Endothelial cell of umbilical vein (primary cell): ENCODE measurements at regions not wholly inside any gene's neighbourhood (a gene's known extent, or its start where the extent isn't known, plus 50 kb on each side); places are given as distances from the start of the nearest gene placed in this dataset.

Experiments used
- BruUV-seq: library from RNA; stranded (reverse); fragments of 400-500 nt; replicated peaks from 2 replicates; lab custom pipeline; 2021; lab: Mats Ljungman, UMichigan
- CTCF ChIA-PET: fragments of 300-600, 350-600 bp; sonication (Branson Sonifier 250); formaldehyde crosslinking; loops from one replicate; lab custom pipeline; 2021; ENCODE audit warnings: antibody characterized with exemption, inconsistent platforms; lab: Charles Lee
- POLR2A ChIA-PET: fragments of 300-600, 350-600 bp; sonication (Branson Sonifier 250); formaldehyde crosslinking; loops from one replicate; lab custom pipeline; 2021; ENCODE audit warnings: antibody characterized with exemption, inconsistent platforms; lab: Charles Lee
- DNase-seq: peaks from one replicate; pipeline ENCODE4 v3.0.0-alpha.2; 2011; ENCODE audit warnings: low read depth, low spot score
- FAIRE-seq: peaks from 2 replicates; lab custom pipeline; 2011; peaks lifted over from hg19 to GRCh38; lab: Jason Lieb, UNC
- H2AFZ ChIP-seq: 2 replicates; pipeline ENCODE4 v1.6.0; 2012; ENCODE audit warnings: low read depth, low read length, control low read depth, inconsistent platforms
- H3K27ac ChIP-seq: 2 replicates; pipeline ENCODE4 v1.5.1; 2011; ENCODE audit warnings: low read depth, mild to moderate bottlenecking, control low read depth, low read length, moderate library complexity; ENCODE audit not compliant: insufficient read depth
- H3K27me3 ChIP-seq, 2 experiments: 2 replicates each; pipeline versions ENCODE4 v1.6.0 to v1.6.1; 2011; ENCODE audit warnings: low read length in 2 of 2, mixed read lengths in 1 of 2; ENCODE audit not compliant: control insufficient read depth in 2 of 2, insufficient read depth in 2 of 2
- H3K36me3 ChIP-seq, 2 experiments: 2 replicates in 1 of 2; 3 replicates in 1 of 2; pipeline ENCODE4 v1.5.1; 2011; ENCODE audit warnings: low read length in 2 of 2, mild to moderate bottlenecking in 1 of 2, moderate library complexity in 1 of 2; ENCODE audit not compliant: control insufficient read depth in 2 of 2, insufficient read depth in 2 of 2; ENCODE audit errors: extremely low read depth in 1 of 2
- H3K4me1 ChIP-seq: 3 replicates; pipeline ENCODE4 v1.5.1; 2011; ENCODE audit warnings: mild to moderate bottlenecking, low read length; ENCODE audit not compliant: control insufficient read depth, insufficient read depth; ENCODE audit errors: extremely low read depth
- H3K4me2 ChIP-seq: 2 replicates; pipeline ENCODE4 v1.6.1; 2011; ENCODE audit warnings: low read length, control low read depth, mixed read lengths; ENCODE audit not compliant: insufficient read depth
- H3K4me3 ChIP-seq, 3 experiments: fragments of 200-600 bp in 1 of 3; sonication (generic), shearing (Covaris generic) in 1 of 3; replicated peaks in 1 of 3; 2 replicates each; pipeline ENCODE4 v1.5.1; 2011 to 2016; ENCODE audit warnings: control low read depth in 3 of 3, low read length in 3 of 3, mild to moderate bottlenecking in 2 of 3, inconsistent platforms in 1 of 3, low read depth in 1 of 3, moderate library complexity in 1 of 3; ENCODE audit not compliant: insufficient read depth in 1 of 3
- H3K79me2 ChIP-seq: 2 replicates; pipeline ENCODE4 v1.6.0; 2012; ENCODE audit warnings: low read length, inconsistent platforms; ENCODE audit not compliant: control insufficient read depth, insufficient read depth
- H3K9ac ChIP-seq: replicated peaks from 2 replicates; pipeline ENCODE3; 2011; ENCODE audit warnings: low read length, control low read depth; ENCODE audit not compliant: insufficient read depth; ENCODE audit errors: extremely low read depth
- H3K9me1 ChIP-seq: replicated peaks from 3 replicates; pipeline ENCODE4 v1.6.0; 2011; ENCODE audit warnings: mild to moderate bottlenecking, low read length; ENCODE audit not compliant: control insufficient read depth, insufficient read depth; ENCODE audit errors: extremely low read depth
- H3K9me3 ChIP-seq: replicated peaks from 2 replicates; pipeline ENCODE4 v1.5.1; 2012; ENCODE audit warnings: low read length, inconsistent platforms; ENCODE audit not compliant: control insufficient read depth, insufficient read depth
- H4K20me1 ChIP-seq: replicated peaks from 2 replicates; pipeline ENCODE3; 2011; ENCODE audit warnings: mild to moderate bottlenecking, low read length; ENCODE audit not compliant: control insufficient read depth, insufficient read depth; ENCODE audit errors: extremely low read depth
- CTCF ChIP-seq, 2 donors: IDR thresholded peaks; 1 replicate in 1 of 2; 2 replicates in 1 of 2; pipeline ENCODE4 v1.5.1; 2011; ENCODE audit warnings: low read length in 2 of 2, mild to moderate bottlenecking in 2 of 2, moderate library complexity in 2 of 2, control low read depth in 1 of 2, inconsistent platforms in 1 of 2, low read depth in 1 of 2; ENCODE audit not compliant: insufficient read depth in 1 of 2; ENCODE audit errors: extremely low read depth in 1 of 2
- EZH2 ChIP-seq: IDR thresholded peaks from 2 replicates; pipeline ENCODE4 v1.6.1; 2012; ENCODE audit warnings: borderline replicate concordance, low read depth, mild to moderate bottlenecking, moderate library complexity, low read length, inconsistent platforms; ENCODE audit not compliant: severe bottlenecking
- FOS ChIP-seq: IDR thresholded peaks from 2 replicates; pipeline ENCODE4 v1.6.1; 2011; ENCODE audit warnings: mild to moderate bottlenecking, low read length, moderate library complexity, borderline replicate concordance; ENCODE audit not compliant: insufficient read depth
- GATA2 ChIP-seq: IDR thresholded peaks from 2 replicates; pipeline ENCODE4 v1.7.0; 2011; ENCODE audit warnings: low read depth, mild to moderate bottlenecking, moderate library complexity, mixed read lengths, low read length; ENCODE audit not compliant: insufficient read length, insufficient read depth
- JUN ChIP-seq: IDR thresholded peaks from 2 replicates; pipeline ENCODE4 v1.6.1; 2011; ENCODE audit warnings: borderline replicate concordance, low read depth; ENCODE audit not compliant: insufficient read length, insufficient read depth
- MYC ChIP-seq: IDR thresholded peaks from one replicate; pipeline ENCODE4 v1.6.1; 2011; ENCODE audit warnings: mild to moderate bottlenecking, low read depth, low read length
- POLR2A ChIP-seq: IDR thresholded peaks from 2 replicates; pipeline ENCODE4 v1.6.1; 2012; ENCODE audit warnings: low read depth, mild to moderate bottlenecking, control low read depth, low read length
- POLR2AphosphoS5 ChIP-seq: IDR thresholded peaks from 2 replicates; pipeline ENCODE4 v1.6.1; 2012; ENCODE audit warnings: low read depth, mild to moderate bottlenecking, control low read depth, low read length, moderate library complexity; ENCODE audit not compliant: insufficient read depth
- dilution Hi-C: fragments of 300-500 bp; cut with MboI; formaldehyde crosslinking; loops from one replicate; pipeline ENCODE4 v1.15.0; 2019; ENCODE audit warnings: low sequenced_read_pairs; ENCODE audit not compliant: extremely low pct_ligation_motif_present
- intact Hi-C: fragments of 100-400 bp; cut with micrococcal nuclease; formaldehyde crosslinking; loops from one replicate; pipeline ENCODE4 v1.10.0; 2022
- TF ChIP-seq, protein P1 (sequence below): IDR thresholded peaks from 2 replicates; pipeline ENCODE4 v1.6.1; 2011; ENCODE audit not compliant: insufficient read depth, insufficient read length

GRCh38 chr15:94777037-94777436 lies 545.7 kb downstream of the MCTP2 start:
- no peaks in the 10 kb centered on the region for H3K79me2 ChIP-seq
- CTCF ChIA-PET: interaction anchor here (1.0 to 1.5 kb wide), 2 partner anchors 10 to 67 kb away, joined by 3 read pairs; no protein-coding TSS in a partner anchor
- dilution Hi-C loops: no loop called here
- no peaks in the 10 kb centered on the region for H3K9me1 ChIP-seq
- no peak overlapping the region for H3K4me3 ChIP-seq
- POLR2A ChIA-PET: no interaction called here
- H3K36me3 ChIP-seq: no peaks in the 10 kb centered on the region
- intact Hi-C loops: no loop called here
- no peaks in the 10 kb centered on the region for H3K4me1 ChIP-seq
- H3K9ac ChIP-seq: no peak overlapping the region
- no peaks in the 10 kb centered on the region for H3K27me3 ChIP-seq
- H3K27ac ChIP-seq: no peak overlapping the region
- H4K20me1 ChIP-seq: no peaks in the 10 kb centered on the region
- H2AFZ ChIP-seq: no peak overlapping the region
- no TSS peak for BruUV-seq
- H3K9me3 ChIP-seq: no peaks in the 10 kb centered on the region
- TF ChIP-seq, protein P1, sequence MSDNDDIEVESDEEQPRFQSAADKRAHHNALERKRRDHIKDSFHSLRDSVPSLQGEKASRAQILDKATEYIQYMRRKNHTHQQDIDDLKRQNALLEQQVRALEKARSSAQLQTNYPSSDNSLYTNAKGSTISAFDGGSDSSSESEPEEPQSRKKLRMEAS: no peak
- TF ChIP-seq POLR2A (no peak), POLR2AphosphoS5 (no peak), JUN (no peak), MYC (no peak), EZH2 (no peak), CTCF (IDR thresholded peaks at IDR 0.05; ENCODE audit: extremely low read depth in 1 of 2, insufficient read depth in 1 of 2, low read depth in 1 of 2, low read length in 2 of 2) (no peak), FOS (no peak), GATA2 (no peak)
- no peak for FAIRE-seq
- H3K4me2 ChIP-seq: no peak overlapping the region
- DNase-seq: no peak
